ENCODE measurements at regions not wholly inside any gene's neighbourhood (a gene's known extent, or its start where the extent isn't known, plus 50 kb on each side); places are given as distances from the start of the nearest gene placed in this dataset.

- 0 out of 2 replicates have a peak, but pooled peaks cover 3% of the 10 kb centered on the region for H3F3A ChIP-seq (ENCODE audit: insufficient read depth, low read length)
- TF ChIP-seq EZH2 (optimal IDR thresholded peaks at IDR 0.05; ENCODE audit: low read depth, low read length) (no peak), EZH2phosphoT487 (IDR thresholded peaks at IDR 0.05; ENCODE audit: low read length) (no peak), CTCF (IDR thresholded peaks at IDR 0.05; ENCODE audit: low read length) (no peak)
- peaks cover 16% of the 10 kb centered on the region for H3K4me1 ChIP-seq (ENCODE audit: low read length)
- H3K27ac ChIP-seq (ENCODE audit: low read length), result no peak overlapping the region
- no peak overlapping the region for H3K9ac ChIP-seq (ENCODE audit: low read length)
- no peaks in the 10 kb centered on the region for H3K9me3 ChIP-seq (replicated peaks; ENCODE audit: insufficient read depth, low read length)
- no peaks in the 10 kb centered on the region for H3K36me3 ChIP-seq (replicated peaks; ENCODE audit: insufficient read depth, low read length)
- H3K79me2 ChIP-seq (ENCODE audit: low read length), result no peaks in the 10 kb centered on the region
- no peak for DNase-seq
- H3K27me3 ChIP-seq (replicated peaks; ENCODE audit: insufficient read depth, low read length), result no peaks in the 10 kb centered on the region
- no peaks in the 10 kb centered on the region for H3K9me2 ChIP-seq (replicated peaks; ENCODE audit: insufficient read depth, low read length)
- no peak overlapping the region for H2AFZ ChIP-seq (ENCODE audit: low read length)
- no peak overlapping the region for H3K4me3 ChIP-seq (ENCODE audit: low read length)
- H4K20me1 ChIP-seq (ENCODE audit: insufficient read depth, low read length), result no peaks in the 10 kb centered on the region
- H3K4me2 ChIP-seq (ENCODE audit: low read depth, low read length), result no peak overlapping the region
Observed at GRCh38 chr2:182540252-182540651, 113.4 kb upstream of the PDE1A start.

GRCh38 chr2:182541268-182541667 lies 114.4 kb upstream of the PDE1A start:
- H3K4me1 ChIP-seq (ENCODE audit: low read length), result peaks cover 19% of the 10 kb centered on the region
- no peak overlapping the region for H2AFZ ChIP-seq (ENCODE audit: low read length)
- H3K79me2 ChIP-seq (ENCODE audit: low read length), result no peaks in the 10 kb centered on the region
- H3K27me3 ChIP-seq (replicated peaks; ENCODE audit: insufficient read depth, low read length), result no peaks in the 10 kb centered on the region
- peak overlapping the region; percentile 48 for H3K4me2 ChIP-seq (ENCODE audit: low read depth, low read length)
- H3K9me2 ChIP-seq (replicated peaks; ENCODE audit: insufficient read depth, low read length), result no peaks in the 10 kb centered on the region
- H3K9me3 ChIP-seq (replicated peaks; ENCODE audit: insufficient read depth, low read length), result no peaks in the 10 kb centered on the region
- DNase-seq, result peak; percentile 80
- H3F3A ChIP-seq (ENCODE audit: insufficient read depth, low read length), result 0 out of 2 replicates have a peak, but pooled peaks cover 3% of the 10 kb centered on the region
- peak overlapping the region; percentile 26; the same call in 1 of the 2 replicates for H3K27ac ChIP-seq (ENCODE audit: low read length)
- H3K36me3 ChIP-seq (replicated peaks; ENCODE audit: insufficient read depth, low read length), result no peaks in the 10 kb centered on the region
- no peak overlapping the region for H3K4me3 ChIP-seq (ENCODE audit: low read length)
- no peak for TF ChIP-seq EZH2phosphoT487 (IDR thresholded peaks at IDR 0.05; ENCODE audit: low read length)
- no peak for TF ChIP-seq CTCF (IDR thresholded peaks at IDR 0.05; ENCODE audit: low read length)
- no peak for TF ChIP-seq EZH2 (optimal IDR thresholded peaks at IDR 0.05; ENCODE audit: low read depth, low read length)
- H4K20me1 ChIP-seq (ENCODE audit: insufficient read depth, low read length), result no peaks in the 10 kb centered on the region
- H3K9ac ChIP-seq (ENCODE audit: low read length), result no peak overlapping the region

GRCh38 chr2:182542501-182543258 lies 115.8 kb upstream of the PDE1A start:
- Histone ChIP-seq H3K9me2 (replicated peaks; ENCODE audit: insufficient read depth, low read length) (no peaks in the 10 kb centered on the region), H4K20me1 (ENCODE audit: insufficient read depth, low read length) (no peaks in the 10 kb centered on the region), H3K9me3 (replicated peaks; ENCODE audit: insufficient read depth, low read length) (no peaks in the 10 kb centered on the region), H3K9ac (ENCODE audit: low read length) (no peak overlapping the region), H3K4me3 (ENCODE audit: low read length) (no peak overlapping the region), H3K4me1 (ENCODE audit: low read length) (peaks cover 19% of the 10 kb centered on the region), H2AFZ (ENCODE audit: low read length) (no peak overlapping the region), H3K79me2 (ENCODE audit: low read length) (no peaks in the 10 kb centered on the region), H3K36me3 (replicated peaks; ENCODE audit: insufficient read depth, low read length) (no peaks in the 10 kb centered on the region), H3F3A (ENCODE audit: insufficient read depth, low read length) (0 out of 2 replicates have a peak, but pooled peaks cover 3% of the 10 kb centered on the region), H3K4me2 (ENCODE audit: low read depth, low read length) (no peak overlapping the region), H3K27me3 (replicated peaks; ENCODE audit: insufficient read depth, low read length) (no peaks in the 10 kb centered on the region), H3K27ac (ENCODE audit: low read length) (no peak overlapping the region)
- no peak for TF ChIP-seq EZH2 (optimal IDR thresholded peaks at IDR 0.05; ENCODE audit: low read depth, low read length)
- TF ChIP-seq EZH2phosphoT487 (IDR thresholded peaks at IDR 0.05; ENCODE audit: low read length), result no peak
- no peak for TF ChIP-seq CTCF (IDR thresholded peaks at IDR 0.05; ENCODE audit: low read length)
- no peak for DNase-seq

Data from MM.1S (cell line).